HuH-7.5 (cell line): ENCODE measurements at regions not wholly inside any gene's neighbourhood (a gene's known extent, or its start where the extent isn't known, plus 50 kb on each side); places are given as distances from the start of the nearest gene placed in this dataset.

Source experiments
- DNase-seq: peaks from one replicate; pipeline ENCODE4 v3.0.0; 2011; ENCODE audit warnings: low spot score

- no peak for DNase-seq
Observed at GRCh38 chr2:103810875-103811274, 1043.0 kb upstream of the POU3F3 start.

GRCh38 chr2:103814016-103814415 lies 1039.9 kb upstream of the POU3F3 start:
- no peak for DNase-seq

GRCh38 chr2:103815731-103816130 lies 1038.2 kb upstream of the POU3F3 start:
- DNase-seq = no peak

- DNase-seq = no peak
Observed at GRCh38 chr2:103817746-103818145, 1036.2 kb upstream of the POU3F3 start.

GRCh38 chr2:103818176-103818575 lies 1035.7 kb upstream of the POU3F3 start:
- no peak for DNase-seq

- no peak for DNase-seq
Observed at GRCh38 chr2:103819599-103819998, 1034.3 kb upstream of the POU3F3 start.

- no peak for DNase-seq
Observed at GRCh38 chr2:103823847-103824246, 1030.1 kb upstream of the POU3F3 start.

- DNase-seq = no peak
Observed at GRCh38 chr2:103847276-103847675, 1006.6 kb upstream of the POU3F3 start.

GRCh38 chr2:103859238-103859637 lies 994.7 kb upstream of the POU3F3 start:
- no peak for DNase-seq

- DNase-seq = no peak
Observed at GRCh38 chr2:103860016-103860415, 993.9 kb upstream of the POU3F3 start.

- no peak for DNase-seq
Observed at GRCh38 chr2:103868396-103868795, 985.5 kb upstream of the POU3F3 start.

- DNase-seq = no peak
Observed at GRCh38 chr2:103873716-103874351, 980.1 kb upstream of the POU3F3 start.

- DNase-seq = no peak
Observed at GRCh38 chr2:103875131-103875530, 978.8 kb upstream of the POU3F3 start.

GRCh38 chr2:103875531-103875930 lies 978.4 kb upstream of the POU3F3 start:
- DNase-seq = no peak

GRCh38 chr2:103876611-103877010 lies 977.3 kb upstream of the POU3F3 start:
- DNase-seq = no peak

- no peak for DNase-seq
Observed at GRCh38 chr2:103879101-103879500, 974.8 kb upstream of the POU3F3 start.

GRCh38 chr2:103880081-103880834 lies 973.7 kb upstream of the POU3F3 start:
- no peak for DNase-seq

- DNase-seq = no peak
Observed at GRCh38 chr2:103887625-103888024, 966.3 kb upstream of the POU3F3 start.

- no peak for DNase-seq
Observed at GRCh38 chr2:103896182-103896581, 957.7 kb upstream of the POU3F3 start.

- DNase-seq = no peak
Observed at GRCh38 chr2:103898561-103898960, 955.4 kb upstream of the POU3F3 start.

GRCh38 chr2:103902347-103902746 lies 951.6 kb upstream of the POU3F3 start:
- no peak for DNase-seq

- DNase-seq = no peak
Observed at GRCh38 chr2:103921161-103921560, 932.8 kb upstream of the POU3F3 start.

GRCh38 chr2:103942199-103942598 lies 911.7 kb upstream of the POU3F3 start:
- no peak for DNase-seq

GRCh38 chr2:103945083-103945482 lies 908.8 kb upstream of the POU3F3 start:
- DNase-seq = no peak
